Epithelial cell of esophagus (primary cell): ENCODE measurements at regions not wholly inside any gene's neighbourhood (a gene's known extent, or its start where the extent isn't known, plus 50 kb on each side); places are given as distances from the start of the nearest gene placed in this dataset.

Experiments
- DNase-seq: peaks from one replicate; pipeline ENCODE4 v3.0.0; 2010; ENCODE audit warnings: low read depth
- H3K4me3 ChIP-seq: 2 replicates; pipeline ENCODE4 v1.5.1; 2011; ENCODE audit warnings: mild to moderate bottlenecking, low read length, control low read depth
- CTCF ChIP-seq: IDR thresholded peaks from 2 replicates; pipeline ENCODE4 v1.5.1; 2011; ENCODE audit warnings: low read depth, mild to moderate bottlenecking, low read length, control low read depth, inconsistent platforms; ENCODE audit not compliant: insufficient read depth; ENCODE audit errors: missing control alignments

DNA sequence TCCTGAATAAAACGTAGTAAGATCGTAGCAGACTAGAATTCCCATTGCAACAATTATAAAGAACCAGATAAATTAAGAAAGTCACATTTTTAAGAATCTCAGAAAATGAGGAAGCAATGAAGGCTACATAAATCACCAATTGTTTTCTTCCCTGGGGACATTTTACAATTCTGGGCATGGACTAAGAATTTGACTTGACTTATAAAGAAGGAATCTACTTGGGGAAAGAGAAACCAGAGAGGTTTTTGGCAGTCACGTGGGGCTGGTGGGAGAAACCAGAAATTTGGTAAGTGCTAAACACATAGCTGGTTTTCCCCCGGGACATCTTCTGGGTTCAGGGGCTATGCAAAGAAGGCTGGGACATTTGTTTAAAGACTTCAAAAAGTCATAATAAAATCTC lies 109.8 kb upstream of the IL6 start:
- TF ChIP-seq CTCF = no peak
- DNase-seq = no peak
- H3K4me3 ChIP-seq = no peak overlapping the region

GRCh38 chr7:22613496-22613895 lies 113.5 kb upstream of the IL6 start:
- no peak for DNase-seq

GRCh38 chr7:22612776-22613175 lies 112.8 kb upstream of the STEAP1B start:
- no peak overlapping the region for H3K4me3 ChIP-seq
- no peak for TF ChIP-seq CTCF
- no peak for DNase-seq

More at GRCh38 chr7:22613496-22613895, 113.5 kb upstream of the IL6 start:
- no peak overlapping the region for H3K4me3 ChIP-seq
- no peak for TF ChIP-seq CTCF

GRCh38 chr7:22611758-22612079 lies 111.7 kb upstream of the STEAP1B start:
- TF ChIP-seq CTCF = no peak
- DNase-seq = no peak
- no peak overlapping the region for H3K4me3 ChIP-seq

- TF ChIP-seq CTCF = no peak
- DNase-seq = no peak
Measured at GRCh38 chr7:22610951-22611757, 111.2 kb upstream of the STEAP1B start.

DNA sequence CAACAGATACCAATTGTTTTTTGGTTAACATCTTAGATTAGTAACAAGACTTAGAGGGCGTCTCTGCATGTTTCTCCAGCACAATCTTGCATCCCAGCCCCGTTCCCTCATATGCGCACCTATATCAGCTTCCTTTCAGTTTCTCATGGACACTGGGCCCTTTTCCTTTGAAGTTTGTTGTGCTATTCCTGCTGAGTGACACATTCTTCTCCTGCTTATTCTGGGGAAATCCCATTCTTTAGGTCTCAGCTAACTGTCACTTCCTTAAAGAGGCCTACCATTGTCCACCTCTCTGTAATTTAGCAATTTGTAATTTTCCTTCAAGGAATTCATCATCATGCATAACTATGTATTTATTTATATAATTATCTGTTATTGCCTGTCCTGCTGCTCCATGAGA lies 110.3 kb upstream of the STEAP1B start:
- peak; percentile 22 for DNase-seq
- no peak overlapping the region for H3K4me3 ChIP-seq
- TF ChIP-seq CTCF = no peak

More at GRCh38 chr7:22610951-22611757, 111.2 kb upstream of the STEAP1B start:
- no peak overlapping the region for H3K4me3 ChIP-seq

GRCh38 chr7:22607180-22607579 lies 107.2 kb upstream of the STEAP1B start:
- no peak for TF ChIP-seq CTCF
- H3K4me3 ChIP-seq = no peak overlapping the region
- peak; percentile 67 for DNase-seq
